Choroid plexus epithelial cell (primary cell): ENCODE measurements at regions not wholly inside any gene's neighbourhood (a gene's known extent, or its start where the extent isn't known, plus 50 kb on each side); places are given as distances from the start of the nearest gene placed in this dataset.

ENCODE experiments used
- DNase-seq: peaks from one replicate; pipeline ENCODE4 v3.0.0-alpha.2; 2010; ENCODE audit warnings: low read depth
- H3K4me3 ChIP-seq: 2 replicates; pipeline ENCODE4 v1.5.1; 2011; ENCODE audit warnings: low read depth, mild to moderate bottlenecking, control low read depth, low read length, moderate library complexity
- CTCF ChIP-seq: conservative IDR thresholded peaks from 2 replicates; pipeline ENCODE4 v1.5.1; 2011; ENCODE audit warnings: low read depth, mild to moderate bottlenecking, control low read depth, inconsistent platforms, low read length, moderate library complexity

DNA sequence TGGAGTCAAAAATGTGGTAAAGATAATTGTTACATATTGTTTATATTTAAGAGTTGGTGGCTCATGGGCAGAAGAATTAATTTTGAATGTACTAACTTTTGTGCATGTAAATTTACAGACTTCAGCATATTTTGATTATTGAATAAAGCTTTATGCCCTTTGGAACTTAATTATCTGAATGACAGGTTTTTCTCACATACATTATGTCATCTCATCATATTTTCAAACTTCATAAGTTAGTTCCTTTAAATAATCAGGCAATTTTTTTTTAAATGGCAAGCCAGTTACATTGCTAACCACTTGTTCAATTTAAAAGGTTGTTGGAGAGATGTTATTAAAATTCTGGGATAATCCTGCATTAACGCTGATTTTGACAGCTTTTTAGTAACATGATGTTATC lies 184.6 kb upstream of the EDIL3 start:
- H3K4me3 ChIP-seq = no peak overlapping the region
- no peak for DNase-seq
- no peak for TF ChIP-seq CTCF

- DNase-seq = no peak
- no peak for TF ChIP-seq CTCF
- H3K4me3 ChIP-seq = no peak overlapping the region
Observed at GRCh38 chr5:84568171-84568570, 183.5 kb upstream of the EDIL3 start.

DNA sequence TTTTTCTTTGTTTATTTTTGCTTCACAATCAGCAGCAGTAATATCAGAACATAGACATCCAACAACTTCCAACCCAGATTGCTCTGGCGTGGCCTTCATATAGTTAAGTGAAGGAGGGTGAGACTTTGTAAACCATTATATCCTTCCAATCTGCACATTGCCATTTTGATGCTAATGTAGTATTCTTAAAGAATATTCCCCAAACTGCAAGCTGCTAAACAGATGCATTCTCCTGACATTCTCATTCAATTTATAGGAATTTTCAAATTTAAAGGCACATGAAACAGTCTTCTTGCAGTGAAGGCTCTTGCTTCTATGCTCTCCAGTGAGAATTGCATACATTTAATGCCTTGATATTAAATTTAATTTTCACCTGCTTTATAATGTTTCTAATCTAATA lies 181.2 kb upstream of the EDIL3 start:
- DNase-seq = no peak
- no peak overlapping the region for H3K4me3 ChIP-seq
- TF ChIP-seq CTCF = no peak

- TF ChIP-seq CTCF = no peak
- no peak for DNase-seq
Observed at GRCh38 chr5:84564321-84565075, 179.8 kb upstream of the EDIL3 start.

DNA sequence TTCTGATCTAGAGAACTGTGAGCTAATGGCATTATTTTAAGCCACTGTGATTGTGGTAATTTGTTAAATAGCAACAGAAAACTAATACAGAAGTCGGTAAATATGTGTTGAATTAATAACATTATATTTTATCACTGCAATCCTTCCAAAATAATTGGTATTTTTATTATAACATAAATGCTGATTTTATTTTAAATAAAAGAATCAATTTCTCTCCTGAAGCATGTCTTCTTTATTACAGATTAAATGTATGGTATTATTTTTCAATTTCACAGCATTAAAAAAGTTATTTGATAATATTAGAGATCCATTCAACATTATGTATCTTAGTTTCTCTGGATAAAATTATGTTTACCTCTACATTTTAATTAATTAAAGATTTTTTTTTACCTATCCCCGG lies 165.5 kb upstream of the EDIL3 start:
- TF ChIP-seq CTCF = no peak
- H3K4me3 ChIP-seq = no peak overlapping the region
- DNase-seq = no peak

More at GRCh38 chr5:84564321-84565075, 179.8 kb upstream of the EDIL3 start:
- H3K4me3 ChIP-seq = no peak overlapping the region

DNA sequence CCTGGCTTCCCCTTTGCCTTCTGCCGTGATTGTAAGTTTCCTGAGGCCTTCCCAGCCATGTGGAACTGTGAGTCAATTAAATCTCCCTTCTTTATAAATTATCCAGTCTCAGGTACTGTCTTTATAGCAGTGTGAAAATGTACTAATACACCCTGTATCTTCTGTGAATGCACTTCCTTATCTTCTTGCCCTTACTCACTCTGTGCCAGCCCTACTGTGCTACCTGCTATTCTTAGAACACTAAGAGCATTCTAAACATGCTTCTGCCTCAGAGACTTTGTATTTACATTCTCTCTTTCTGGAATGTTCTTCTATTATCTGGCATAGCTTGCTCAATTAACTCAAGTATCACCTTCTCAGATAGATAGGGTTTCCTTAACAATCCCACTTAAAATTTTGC lies 164.4 kb upstream of the EDIL3 start:
- H3K4me3 ChIP-seq = no peak overlapping the region
- no peak for TF ChIP-seq CTCF
- peak; percentile 5 for DNase-seq

GRCh38 chr5:84546686-84547085 lies 162.0 kb upstream of the EDIL3 start:
- H3K4me3 ChIP-seq = no peak overlapping the region
- no peak for DNase-seq
- no peak for TF ChIP-seq CTCF
